MCF 10A (cell line): ENCODE measurements at regions not wholly inside any gene's neighbourhood (a gene's known extent, or its start where the extent isn't known, plus 50 kb on each side); places are given as distances from the start of the nearest gene placed in this dataset.

Source experiments
- BruUV-seq: library from RNA; stranded (reverse); fragments of 400-500 nt; replicated peaks from 2 replicates; lab custom pipeline; 2021; lab: Mats Ljungman, UMichigan
- CTCF ChIA-PET: fragments of 300-600 bp; sonication (Branson Sonifier 250); formaldehyde crosslinking; extraction: SDS; loops from one replicate; lab custom pipeline; 2021; ENCODE audit warnings: antibody characterized with exemption, inconsistent platforms; lab: Yijun Ruan, JAX
- POLR2A ChIA-PET: fragments of 300-600, 350-650 bp; sonication (Branson Sonifier 250); formaldehyde crosslinking; extraction: SDS; loops from one replicate; lab custom pipeline; 2020; ENCODE audit warnings: antibody characterized with exemption, inconsistent platforms; lab: Yijun Ruan, JAX
- DNase-seq: peaks from one replicate; pipeline ENCODE4 v3.0.0-alpha.2; 2018; ENCODE audit not compliant: unreplicated experiment
- H3K27ac Mint-ChIP-seq: one replicate; pipeline ENCODE4 v1.8.0; 2022; ENCODE audit warnings: mild to moderate bottlenecking, low read depth, mixed read lengths; ENCODE audit not compliant: unreplicated experiment
- H3K27me3 Mint-ChIP-seq: one replicate; pipeline ENCODE4 v1.8.0; 2022; ENCODE audit warnings: mixed read lengths; ENCODE audit not compliant: insufficient read depth, unreplicated experiment
- H3K36me3 Mint-ChIP-seq: one replicate; pipeline ENCODE4 v1.8.0; 2022; ENCODE audit warnings: mild to moderate bottlenecking, moderate library complexity, mixed read lengths; ENCODE audit not compliant: insufficient read depth, unreplicated experiment
- H3K4me1 Mint-ChIP-seq: one replicate; pipeline ENCODE4 v1.8.0; 2022; ENCODE audit warnings: mixed read lengths; ENCODE audit not compliant: insufficient read depth, unreplicated experiment
- H3K4me3 Mint-ChIP-seq: one replicate; pipeline ENCODE4 v1.8.0; 2022; ENCODE audit warnings: mild to moderate bottlenecking, moderate library complexity, mixed read lengths; ENCODE audit not compliant: unreplicated experiment
- H3K9me3 Mint-ChIP-seq: one replicate; pipeline ENCODE4 v1.8.0; 2022; ENCODE audit warnings: mixed read lengths; ENCODE audit not compliant: unreplicated experiment
- CTCF ChIP-seq: fragments of 200-600 bp; IDR thresholded peaks from one replicate; pipeline ENCODE4 v1.8.0; 2022; ENCODE audit warnings: antibody characterized with exemption, mild to moderate bottlenecking; ENCODE audit not compliant: unreplicated experiment
- intact Hi-C: fragments of 100-400 bp; cut with micrococcal nuclease; formaldehyde crosslinking; loops from 2 replicates; pipeline ENCODE4 v1.14.1; 2022

GRCh38 chr10:117751259-117751658 lies 208.7 kb downstream of the EMX2 start:
- POLR2A ChIA-PET, result no interaction called here
- CTCF ChIA-PET, result interaction anchor here (0.9 kb wide), 1 partner anchor 109 kb away, joined by 3 read pairs; no protein-coding TSS in a partner anchor
- no TSS peak for BruUV-seq

GRCh38 chr10:117752103-117752502 lies 209.6 kb downstream of the EMX2 start:
- ChIA-PET CTCF (interaction anchor here (0.7 to 0.9 kb wide), 2 partner anchors 108 to 488 kb away, joined by 3 read pairs; no protein-coding TSS in a partner anchor), POLR2A (no interaction called here)
- Mint-ChIP-seq H3K4me1 (no peaks in the 10 kb centered on the region), H3K4me3 (no peak overlapping the region), H3K9me3 (no peaks in the 10 kb centered on the region), H3K36me3 (no peaks in the 10 kb centered on the region), H3K27me3 (no peaks in the 10 kb centered on the region), H3K27ac (no peak overlapping the region)
- BruUV-seq, result no TSS peak
- intact Hi-C loops, result loop anchor here (5.0 kb wide), 1 partner anchor 215 kb away; no protein-coding TSS in a partner anchor
- no peak for TF ChIP-seq CTCF
- DNase-seq, result no peak

More at GRCh38 chr10:117751259-117751658, 208.7 kb downstream of the EMX2 start:
- Mint-ChIP-seq H3K27ac (no peak overlapping the region), H3K4me1 (no peaks in the 10 kb centered on the region), H3K27me3 (no peaks in the 10 kb centered on the region), H3K36me3 (no peaks in the 10 kb centered on the region), H3K4me3 (no peak overlapping the region), H3K9me3 (no peaks in the 10 kb centered on the region)
- no peak for TF ChIP-seq CTCF
- intact Hi-C loops, result loop anchor here (5.0 kb wide), 1 partner anchor 214 kb away; no protein-coding TSS in a partner anchor
- DNase-seq, result no peak

GRCh38 chr10:117754770-117755658 lies 212.5 kb downstream of the EMX2 start:
- no peaks in the 10 kb centered on the region for H3K4me1 Mint-ChIP-seq
- H3K36me3 Mint-ChIP-seq, result no peaks in the 10 kb centered on the region
- no TSS peak for BruUV-seq
- H3K27ac Mint-ChIP-seq, result no peak overlapping the region
- no peak for DNase-seq
- ChIA-PET POLR2A (no interaction called here), CTCF (no interaction called here)
- intact Hi-C loops, result loop anchor here (5.0 kb wide), 1 partner anchor 218 kb away; no protein-coding TSS in a partner anchor
- TF ChIP-seq CTCF, result no peak
- H3K4me3 Mint-ChIP-seq, result no peak overlapping the region
- no peaks in the 10 kb centered on the region for H3K27me3 Mint-ChIP-seq
- H3K9me3 Mint-ChIP-seq, result no peaks in the 10 kb centered on the region

- no peak overlapping the region for H3K4me3 Mint-ChIP-seq
- no peak for TF ChIP-seq CTCF
- intact Hi-C loops, result no loop called here
- DNase-seq, result no peak
- no peak overlapping the region for H3K27ac Mint-ChIP-seq
- BruUV-seq, result no TSS peak
- H3K27me3 Mint-ChIP-seq, result no peaks in the 10 kb centered on the region
- ChIA-PET CTCF (no interaction called here), POLR2A (no interaction called here)
- no peaks in the 10 kb centered on the region for H3K36me3 Mint-ChIP-seq
- no peaks in the 10 kb centered on the region for H3K9me3 Mint-ChIP-seq
- no peaks in the 10 kb centered on the region for H3K4me1 Mint-ChIP-seq
Observed at GRCh38 chr10:117755659-117756014, 213.1 kb downstream of the EMX2 start.
